GM18873 (cell line): ENCODE measurements at regions not wholly inside any gene's neighbourhood (a gene's known extent, or its start where the extent isn't known, plus 50 kb on each side); places are given as distances from the start of the nearest gene placed in this dataset.

Experiments
- ATAC-seq: cut with Tn5 transposase; IDR thresholded peaks from one replicate; pipeline ENCODE4 v1.9.1; 2021; ENCODE audit warnings: mild to moderate bottlenecking, moderate library complexity, moderate number of reproducible peaks; ENCODE audit not compliant: unreplicated experiment, low FRiP score

DNA sequence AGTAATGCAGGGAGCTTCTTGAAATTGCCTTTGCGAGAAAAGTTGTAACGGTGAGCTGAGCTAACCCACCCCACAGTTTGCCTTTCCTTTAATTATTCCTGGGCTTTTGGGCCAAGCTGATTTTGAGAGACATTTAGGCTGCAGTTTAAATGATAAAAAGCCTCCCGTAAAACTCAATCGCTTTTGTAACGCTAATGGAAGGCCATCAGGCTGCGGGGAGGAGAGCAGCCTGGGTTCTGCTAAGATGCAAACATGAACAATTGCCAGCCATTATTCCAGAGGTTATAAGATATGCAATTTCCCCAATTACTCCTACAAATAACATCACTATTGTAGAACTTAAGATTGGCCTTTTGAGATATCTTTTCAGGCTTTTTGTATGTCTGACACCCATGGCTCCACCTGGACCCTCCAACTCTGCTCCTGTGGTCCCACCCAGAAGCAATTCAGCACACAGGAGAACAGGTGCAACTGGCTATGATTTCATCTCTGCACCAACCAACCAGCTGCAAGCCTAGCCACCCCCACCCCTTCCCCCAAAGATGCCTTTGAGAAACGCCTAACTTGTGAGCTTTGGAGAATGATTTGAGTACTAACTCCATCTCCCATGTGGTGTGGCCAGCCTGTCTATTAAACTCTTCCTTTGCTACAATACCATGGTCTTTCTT lies 108.2 kb upstream of the FAM9C start:
- ATAC-seq, result no peak

DNA sequence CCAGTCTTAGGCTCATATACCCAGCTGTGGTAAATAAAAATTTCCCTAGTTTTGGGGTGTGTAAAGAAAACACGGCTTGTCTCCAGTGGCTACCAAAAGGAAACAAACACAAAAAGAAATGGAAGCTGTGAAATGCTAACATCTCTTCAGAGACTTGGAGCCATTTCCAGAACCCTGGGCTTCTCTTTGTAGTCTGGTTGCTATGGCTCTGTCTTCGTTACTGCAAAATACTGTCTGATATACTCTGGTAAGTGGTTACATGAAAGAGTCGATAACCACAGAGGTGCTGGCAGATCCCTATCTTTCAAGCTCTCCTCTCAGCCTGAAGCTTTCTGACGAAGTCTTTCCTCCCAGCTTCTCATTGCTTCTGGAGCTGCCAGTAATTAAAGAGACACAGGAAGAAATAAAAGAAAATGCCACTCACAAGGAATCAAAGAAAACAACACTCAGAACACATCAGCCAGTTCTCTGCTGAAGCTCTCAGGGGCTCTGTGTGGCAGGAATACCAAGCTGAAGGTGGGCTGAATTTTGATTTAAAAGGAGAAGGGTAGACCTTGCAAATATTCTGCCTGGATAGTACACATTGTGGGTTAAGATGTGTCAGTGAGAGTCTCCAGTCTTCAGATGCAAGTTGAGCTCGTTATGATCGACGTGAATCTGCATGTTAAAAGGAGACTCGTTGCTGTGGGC lies 107.6 kb upstream of the FAM9C start:
- no peak for ATAC-seq

DNA sequence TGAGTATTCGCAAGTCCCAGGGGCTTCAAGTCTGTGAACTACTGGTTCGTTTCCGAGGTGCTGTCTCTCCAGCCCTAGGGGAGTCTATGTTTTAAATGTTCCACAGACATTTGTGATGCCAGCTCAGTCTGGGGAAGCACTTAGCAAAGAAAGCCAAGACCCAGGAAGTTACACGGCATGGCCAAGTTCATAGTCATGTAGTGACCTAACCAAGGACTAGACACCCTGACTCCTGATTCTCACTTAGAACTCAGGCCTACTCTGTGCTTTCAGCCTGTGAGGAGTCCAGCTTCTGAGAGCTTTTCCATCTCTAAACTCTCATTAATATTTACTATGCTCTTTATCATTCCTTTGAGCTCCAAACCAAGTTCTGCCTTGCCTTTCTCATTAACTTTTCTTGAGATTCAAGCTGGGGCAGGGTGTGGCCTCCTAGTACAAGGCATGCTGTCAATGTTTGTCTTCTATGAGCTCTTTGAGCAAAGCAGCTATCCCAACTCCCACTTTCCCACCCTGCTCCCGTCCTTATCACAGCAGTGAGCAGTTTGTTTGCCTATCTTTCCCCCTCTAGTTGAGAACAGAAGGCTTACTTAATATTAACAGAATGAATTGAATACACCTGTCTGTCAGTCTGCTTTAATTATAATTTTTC lies 105.4 kb upstream of the FAM9C start:
- no peak for ATAC-seq

DNA sequence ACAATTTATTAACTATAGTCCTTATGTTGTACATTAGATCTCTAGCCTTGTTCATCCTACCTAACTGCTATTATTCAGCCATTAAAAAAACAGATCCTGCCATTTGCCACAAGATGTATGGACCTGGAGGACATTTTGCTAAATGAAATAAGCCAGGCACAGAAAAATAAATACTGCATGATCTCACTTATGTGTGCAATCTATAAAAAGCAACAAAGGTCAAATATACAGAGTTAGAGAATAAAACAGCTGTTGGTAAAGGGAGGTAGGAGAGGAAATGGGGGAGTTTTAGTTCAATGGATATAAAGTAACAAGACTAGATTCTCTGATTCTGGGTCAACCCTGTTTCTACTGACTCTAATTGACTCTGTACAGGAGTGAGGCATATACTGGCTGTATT lies 103.3 kb upstream of the FAM9C start:
- ATAC-seq, result no peak

DNA sequence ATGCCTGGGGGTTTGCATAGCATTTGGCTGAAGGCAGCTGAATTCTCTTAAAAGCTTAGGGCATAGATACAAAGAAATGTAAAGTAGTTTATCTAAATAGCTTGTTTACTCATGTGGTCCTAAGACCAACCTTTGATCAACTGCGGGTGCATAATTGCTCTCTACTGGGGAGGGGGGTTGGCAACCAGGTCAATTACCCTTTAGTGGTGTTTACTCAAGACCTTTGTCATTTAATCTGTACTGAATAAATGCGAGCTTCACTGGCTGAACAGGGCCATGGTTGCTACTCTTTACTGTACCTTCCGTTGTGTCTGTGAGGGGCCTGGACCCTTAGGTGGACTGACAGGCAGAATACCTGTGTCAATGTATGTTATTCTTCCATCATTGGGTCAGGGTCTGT lies 102.7 kb upstream of the FAM9C start:
- ATAC-seq, result no peak

DNA sequence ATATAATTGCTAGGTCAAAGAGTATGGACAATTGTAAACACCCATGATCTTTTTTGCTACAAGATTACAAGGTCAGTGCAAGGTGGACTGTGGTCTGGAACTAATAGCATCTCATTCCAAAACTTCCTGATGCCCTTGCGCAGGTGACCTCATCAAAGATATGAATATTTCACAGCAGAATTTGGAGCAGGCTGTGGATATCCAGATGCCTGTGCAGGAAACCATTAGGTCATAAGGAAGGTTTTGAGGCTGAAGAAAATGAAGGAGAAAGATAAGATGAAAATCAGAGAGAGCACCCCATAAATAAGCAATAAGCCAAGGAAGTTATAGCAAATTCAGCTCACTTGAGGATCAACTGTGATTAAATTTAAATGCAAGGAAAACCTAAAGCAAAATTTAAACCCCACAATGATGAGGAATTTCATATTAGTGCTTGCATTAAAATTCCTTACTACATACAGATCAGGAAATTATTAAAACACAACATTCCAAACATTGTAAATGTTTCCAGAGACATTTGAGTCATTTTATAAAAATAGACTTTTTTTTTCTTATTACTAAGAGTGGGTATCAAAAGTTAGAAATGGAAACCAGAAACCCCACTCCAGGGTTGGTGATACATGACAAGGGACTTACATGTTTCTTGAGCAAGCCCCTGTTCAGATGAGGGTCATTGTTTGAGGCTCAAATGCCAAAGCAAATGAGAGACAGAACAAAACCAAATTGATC lies 100.7 kb upstream of the FAM9C start:
- no peak for ATAC-seq

DNA sequence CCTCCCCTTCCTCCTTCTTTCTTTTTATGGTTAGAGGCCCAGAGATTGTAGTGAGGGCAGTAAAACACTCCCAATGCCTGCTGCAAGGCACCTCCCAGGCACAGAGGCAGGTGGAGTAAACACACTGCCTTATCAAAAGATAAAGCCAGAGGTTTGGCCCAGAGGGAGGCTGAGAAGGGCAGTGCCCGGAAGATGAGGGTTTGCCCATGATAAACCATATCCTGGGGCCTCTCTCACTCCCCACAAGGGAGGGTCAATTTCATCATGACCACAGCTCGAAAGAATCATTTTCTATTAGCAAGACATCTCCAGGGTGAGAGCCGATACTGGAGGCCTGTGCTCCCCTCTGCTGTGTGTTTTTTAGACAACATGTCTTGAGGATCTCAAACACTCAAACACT lies 98.5 kb upstream of the FAM9C start:
- ATAC-seq, result no peak

DNA sequence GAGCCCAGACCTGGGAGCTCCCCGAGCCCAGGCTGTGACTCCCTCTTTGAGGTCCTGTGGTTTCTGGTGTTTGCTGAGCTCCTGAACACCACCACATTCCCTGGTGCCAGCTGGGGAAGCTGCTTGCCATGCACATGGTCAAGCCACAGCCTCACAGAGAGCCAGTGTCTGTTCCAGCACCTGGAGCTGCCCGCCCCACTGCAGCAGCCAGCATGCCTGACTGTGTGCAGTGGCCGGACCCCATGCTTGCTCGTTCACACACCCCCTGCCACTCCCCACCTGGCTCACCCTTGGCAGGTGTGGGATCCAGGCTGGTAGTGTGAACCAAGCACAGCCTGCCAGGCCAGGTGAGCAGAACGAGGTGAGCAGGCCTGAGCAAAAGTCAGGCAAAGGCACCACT lies 95.6 kb upstream of the FAM9C start:
- no peak for ATAC-seq

DNA sequence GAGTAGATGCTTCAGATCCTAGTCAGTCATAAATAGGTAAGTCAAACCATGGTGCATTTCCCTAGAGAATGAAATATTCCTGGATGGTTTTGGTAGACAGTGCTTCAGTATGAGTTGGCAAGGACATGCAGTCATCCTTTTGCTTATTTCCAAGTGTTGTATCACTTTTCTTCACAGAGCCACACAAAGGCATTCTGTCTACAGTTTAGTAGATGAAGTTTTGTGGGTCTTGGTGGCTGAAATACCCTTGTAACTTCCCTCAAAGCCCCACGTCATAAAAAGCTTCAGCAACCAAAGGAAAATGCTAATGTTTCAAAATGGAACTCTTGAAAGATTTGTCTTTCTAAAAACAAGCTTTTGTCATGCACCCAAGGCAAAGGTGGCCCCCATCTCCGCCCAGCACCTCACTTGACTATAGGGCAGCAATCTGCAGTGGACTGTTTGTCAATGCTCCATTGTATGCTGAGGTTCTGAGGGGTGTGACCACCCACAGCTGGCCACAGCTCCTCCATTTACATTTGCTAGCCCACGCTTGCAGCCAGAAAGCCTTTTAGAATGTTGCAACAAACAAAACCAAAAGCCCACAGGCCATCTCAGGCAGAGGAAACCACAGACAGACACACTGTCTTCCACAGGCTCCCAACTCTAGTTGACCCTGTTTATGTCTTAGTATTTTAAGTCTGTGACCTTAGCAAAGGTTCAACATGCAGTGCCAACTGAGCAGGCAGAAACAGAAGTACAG lies 87.1 kb upstream of the FAM9C start:
- ATAC-seq, result no peak

DNA sequence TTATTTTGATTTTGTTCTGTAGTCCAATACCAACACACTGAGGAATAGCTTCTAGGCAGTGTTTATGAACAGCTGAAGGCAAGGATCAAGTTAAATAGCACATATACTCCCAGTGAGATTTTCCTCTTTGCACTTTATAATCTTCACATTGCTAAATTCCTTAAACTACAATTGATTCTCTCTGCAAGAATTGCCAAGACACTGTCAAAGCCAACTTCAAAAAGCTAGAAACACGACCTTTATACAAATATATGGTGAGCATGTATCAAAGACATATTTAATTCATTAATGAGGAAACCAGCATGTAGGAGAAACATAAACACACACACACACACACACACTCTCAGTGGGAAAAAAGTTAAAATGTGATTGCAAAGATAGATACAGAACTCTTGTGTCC lies 86.4 kb upstream of the FAM9C start:
- ATAC-seq, result no peak

DNA sequence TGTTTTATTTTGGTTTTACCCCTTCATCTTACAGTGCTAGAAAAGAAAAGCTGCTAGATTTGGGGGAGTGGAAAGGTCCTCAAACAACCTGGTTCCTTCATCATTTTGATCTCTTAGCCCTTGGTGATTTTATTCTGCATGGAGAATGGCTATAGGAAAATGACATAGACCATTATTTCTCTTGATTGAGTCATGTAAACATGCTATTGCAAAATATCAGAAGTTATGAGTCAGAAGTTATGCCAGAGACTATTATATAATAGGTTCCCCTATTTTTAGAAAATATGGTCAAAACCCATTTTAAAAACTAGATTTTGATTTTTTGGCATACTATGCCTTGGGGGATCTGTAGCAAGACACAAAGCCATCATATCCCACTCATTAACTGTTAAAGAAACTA lies 83.7 kb upstream of the FAM9C start:
- no peak for ATAC-seq

DNA sequence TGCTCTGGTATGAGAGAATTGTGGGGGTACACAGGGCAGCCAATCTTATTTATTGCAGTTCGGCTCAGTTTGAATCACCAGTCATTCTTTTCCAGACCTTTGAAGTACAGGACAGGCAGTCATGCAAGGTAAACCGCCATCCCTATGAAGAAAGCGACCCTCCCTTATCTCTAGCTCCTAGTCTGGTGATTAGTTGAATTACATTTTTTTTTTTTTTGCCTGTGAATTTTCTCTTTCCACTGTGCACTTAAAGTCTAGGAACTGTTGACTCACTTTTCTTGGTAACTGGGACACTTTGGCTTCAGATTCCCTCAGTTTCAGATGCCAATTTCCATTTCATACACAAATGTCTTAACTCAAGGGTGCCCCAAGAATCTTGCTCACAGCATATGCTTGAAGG lies 82.4 kb upstream of the FAM9C start:
- no peak for ATAC-seq

DNA sequence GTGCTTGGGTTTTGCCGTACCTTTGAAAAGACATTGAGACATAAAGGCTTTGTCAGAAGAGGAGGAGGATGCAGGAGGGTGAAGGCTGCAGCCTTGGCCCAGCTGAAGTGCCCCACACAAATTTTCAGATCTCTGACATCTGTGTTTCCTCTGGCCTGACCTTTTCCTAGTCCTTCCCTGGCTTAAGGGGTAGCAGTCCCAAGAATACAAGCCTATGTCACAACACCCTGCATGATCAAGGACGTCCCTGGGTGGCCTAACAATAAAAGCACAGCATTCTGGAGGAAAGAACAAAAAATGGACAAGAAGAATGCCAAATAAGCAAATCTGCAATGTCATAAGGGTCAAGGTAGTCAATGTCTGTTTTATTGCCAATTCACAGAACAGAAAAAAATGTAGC lies 80.8 kb upstream of the FAM9C start:
- ATAC-seq, result no peak

DNA sequence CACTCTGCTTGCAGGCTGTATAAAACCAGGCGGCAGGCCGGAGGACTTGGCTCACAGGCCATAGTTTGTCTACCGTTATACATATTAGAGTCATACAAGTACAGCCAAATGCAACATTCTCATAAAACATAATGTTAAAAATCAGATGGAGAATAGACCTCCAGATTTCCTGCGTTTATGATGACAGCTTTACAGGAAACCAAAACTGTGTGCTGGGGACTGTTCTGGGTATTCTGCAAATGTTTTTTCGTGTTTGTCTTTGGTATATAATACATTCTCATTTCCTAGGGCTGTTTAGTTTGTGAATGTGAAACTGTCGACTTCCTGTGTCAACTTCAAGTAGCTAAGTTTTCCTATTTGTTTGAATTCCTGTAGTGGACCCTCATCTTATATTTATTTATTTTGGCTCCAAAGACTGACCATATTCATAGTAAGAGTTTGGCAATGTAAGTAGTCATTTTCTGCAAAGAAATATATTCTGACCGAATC lies 79.5 kb upstream of the FAM9C start:
- ATAC-seq, result no peak

DNA sequence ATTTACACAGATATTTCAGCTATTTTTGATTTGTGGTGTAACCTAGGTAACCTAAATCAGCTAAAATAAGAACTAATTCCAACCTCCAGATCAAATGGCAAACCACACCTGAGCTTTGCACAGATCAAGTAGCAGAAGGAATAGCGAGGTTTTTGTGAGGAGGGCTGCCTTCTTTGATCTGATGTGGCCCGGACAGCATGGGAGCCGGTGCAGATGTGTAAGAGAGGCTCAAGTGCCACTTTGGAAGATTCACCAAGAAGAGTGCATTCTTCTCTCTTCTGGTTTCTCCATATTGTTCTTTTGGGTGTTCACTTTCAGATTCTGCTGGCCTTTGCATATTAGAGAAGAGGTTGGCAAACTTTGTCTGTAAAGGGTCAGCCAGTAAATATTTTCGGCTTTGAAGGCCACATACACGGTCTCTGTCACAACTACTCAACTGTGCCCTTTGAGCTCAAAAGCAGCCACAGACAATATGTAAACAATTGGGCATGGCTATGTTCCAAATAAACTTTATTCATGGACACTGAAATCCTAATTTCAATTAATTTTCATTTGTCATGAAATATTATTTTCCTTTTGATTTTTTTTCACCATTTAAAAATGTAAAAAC lies 78.9 kb upstream of the FAM9C start:
- ATAC-seq, result no peak

DNA sequence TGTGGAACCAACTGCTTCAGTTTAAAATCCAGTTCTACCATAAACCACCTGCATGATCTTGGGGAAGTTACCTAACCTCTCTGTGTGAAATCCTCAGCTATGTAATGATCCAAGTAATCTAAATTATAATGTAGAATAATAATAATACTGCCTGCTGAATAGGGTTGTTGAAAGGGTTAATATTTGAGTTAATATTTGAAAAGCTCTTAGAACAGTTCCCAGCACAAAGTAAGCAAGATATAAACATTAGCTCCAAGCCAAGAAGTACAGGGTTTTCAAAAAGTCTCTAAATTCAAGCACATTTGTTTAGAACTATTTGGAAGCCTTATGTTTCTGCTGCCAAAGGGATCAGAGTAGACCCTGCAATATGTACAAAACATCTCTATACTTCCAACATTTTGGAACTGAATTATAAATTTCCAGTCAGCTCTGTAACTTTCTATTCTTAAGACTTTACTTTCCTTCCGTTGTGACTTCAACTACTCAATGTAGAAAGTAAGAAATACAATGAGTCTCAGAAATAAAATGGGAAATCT lies 76.7 kb upstream of the FAM9C start:
- ATAC-seq, result no peak

DNA sequence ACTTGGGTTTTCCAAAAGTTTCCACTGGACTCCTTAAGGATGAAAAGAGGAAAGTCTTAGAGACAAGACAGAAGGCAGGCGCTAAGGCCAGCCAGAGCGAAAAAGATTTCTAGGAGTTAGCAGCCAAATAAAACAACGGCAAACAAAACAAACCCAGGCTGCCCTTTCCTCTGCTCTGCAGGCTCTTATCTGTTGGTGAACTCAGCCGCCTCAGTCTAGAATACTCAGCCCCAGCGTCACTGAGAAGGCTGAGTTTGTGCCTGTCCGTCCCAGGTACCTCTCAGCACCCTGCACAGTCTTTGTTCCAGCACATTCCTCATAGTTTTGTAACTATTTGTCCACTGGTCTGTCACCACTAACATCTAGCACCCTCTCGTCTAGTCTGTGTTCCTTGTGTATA lies 75.6 kb upstream of the FAM9C start:
- no peak for ATAC-seq

DNA sequence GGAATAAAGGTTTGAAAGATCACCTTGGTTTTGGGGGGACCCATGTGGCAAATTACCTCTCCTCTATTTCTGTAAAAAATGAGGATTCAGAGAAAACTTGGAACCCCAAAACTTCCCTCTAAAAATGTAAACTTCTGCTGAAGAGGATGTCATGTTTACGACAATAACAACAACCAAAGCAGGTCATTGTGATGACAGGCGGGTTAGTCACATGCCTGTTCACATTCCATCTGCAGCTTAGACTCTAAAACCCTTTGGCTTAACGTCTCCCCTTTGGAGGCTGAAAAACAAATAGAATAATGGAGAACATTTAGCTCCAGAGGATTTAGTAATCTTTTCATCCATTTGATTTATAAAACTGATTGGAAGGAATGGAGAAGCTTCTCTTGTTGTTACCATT lies 75.0 kb upstream of the FAM9C start:
- no peak for ATAC-seq

DNA sequence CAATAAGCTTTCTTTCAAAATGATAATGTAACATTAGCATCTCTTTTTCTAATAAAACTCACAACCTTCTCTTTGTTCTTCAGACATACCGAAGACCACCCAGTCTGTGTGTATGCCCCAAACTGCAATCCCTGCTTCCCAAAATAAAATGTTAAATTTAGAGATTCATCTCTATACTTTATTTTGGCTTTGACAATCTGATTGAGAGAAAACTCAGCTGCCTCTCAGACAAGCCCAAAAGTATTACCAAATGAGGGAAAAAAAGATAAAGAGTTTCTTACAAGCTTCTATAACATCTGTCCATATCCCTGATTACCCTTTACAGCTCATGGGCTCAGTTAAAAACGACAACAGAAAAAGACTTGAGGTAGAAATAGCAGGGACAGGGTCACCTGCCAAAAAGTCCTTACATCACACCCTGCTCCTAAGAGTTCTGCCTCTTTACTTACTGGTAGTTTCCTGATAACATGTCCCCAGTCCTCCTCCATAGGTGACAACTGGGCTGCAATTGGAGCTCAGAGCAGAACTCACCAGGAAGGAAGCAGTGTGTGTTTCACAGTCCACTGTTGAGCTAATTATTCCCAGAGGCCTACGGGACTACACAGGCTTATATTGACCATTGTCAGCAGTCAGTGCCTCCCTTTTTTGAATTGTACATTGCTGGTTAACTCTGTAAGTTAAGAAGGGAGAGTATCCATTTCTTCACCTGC lies 70.9 kb upstream of the FAM9C start:
- no peak for ATAC-seq
